Stimulated activated CD8-positive, alpha-beta memory T cell treated with anti-CD3 and anti-CD28 coated beads, Interleukin-4, amount 100 ng/mL, for 1 hour (primary cell): ENCODE measurements at regions not wholly inside any gene's neighbourhood (a gene's known extent, or its start where the extent isn't known, plus 50 kb on each side); places are given as distances from the start of the nearest gene placed in this dataset.
"Not testable (repeated sequence)": the region's sequence is repeated elsewhere in the genome, so short reads cannot be mapped to it uniquely, and the experiment has no call there.

Experiments
- DNase-seq, 2 donors: peaks; one replicate each; pipeline ENCODE4 v3.0.0-alpha.2; 2020; ENCODE audit warnings: low read depth in 2 of 2, low spot score in 1 of 2

DNA sequence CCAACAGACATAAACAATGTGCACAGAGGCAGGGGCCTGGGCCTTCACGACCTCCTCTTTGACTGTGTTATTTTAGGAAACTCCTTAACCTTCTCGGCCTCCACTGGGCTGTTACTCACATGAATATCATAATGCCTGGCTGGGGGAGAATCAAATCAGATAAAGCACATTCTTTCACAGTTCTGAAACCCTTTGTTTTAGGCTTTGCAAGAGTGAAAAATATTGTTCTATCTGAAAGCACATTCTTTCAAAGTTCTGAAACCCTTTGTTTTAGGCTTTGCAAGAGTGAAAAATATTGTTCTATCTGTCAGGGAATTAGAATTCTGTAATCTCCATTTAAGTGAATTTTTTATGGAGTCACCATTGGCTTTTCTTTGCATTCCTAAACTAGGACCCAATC is 50.7 kb upstream of the SYNDIG1 start:
- DNase-seq: no peak

DNA sequence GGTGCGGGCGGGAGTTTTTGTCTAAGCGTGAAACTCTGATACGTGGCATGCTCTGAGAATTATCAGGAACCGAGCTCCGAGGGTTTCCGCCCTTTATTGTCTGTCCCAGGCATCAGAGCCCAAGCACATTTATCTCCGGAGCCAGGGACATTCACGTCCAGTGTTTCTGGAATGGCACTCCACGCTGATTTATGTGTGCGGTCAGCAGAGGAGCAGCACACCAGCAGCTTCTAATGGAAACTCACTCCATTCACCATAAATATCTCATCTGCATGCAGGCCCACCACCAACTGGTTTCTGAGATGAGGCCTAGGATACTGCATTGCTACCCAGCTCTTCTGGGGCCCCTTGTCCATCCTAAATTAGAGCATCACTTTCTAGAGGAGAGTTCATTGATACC is 51.9 kb upstream of the SYNDIG1 start:
- no peak for DNase-seq

DNA sequence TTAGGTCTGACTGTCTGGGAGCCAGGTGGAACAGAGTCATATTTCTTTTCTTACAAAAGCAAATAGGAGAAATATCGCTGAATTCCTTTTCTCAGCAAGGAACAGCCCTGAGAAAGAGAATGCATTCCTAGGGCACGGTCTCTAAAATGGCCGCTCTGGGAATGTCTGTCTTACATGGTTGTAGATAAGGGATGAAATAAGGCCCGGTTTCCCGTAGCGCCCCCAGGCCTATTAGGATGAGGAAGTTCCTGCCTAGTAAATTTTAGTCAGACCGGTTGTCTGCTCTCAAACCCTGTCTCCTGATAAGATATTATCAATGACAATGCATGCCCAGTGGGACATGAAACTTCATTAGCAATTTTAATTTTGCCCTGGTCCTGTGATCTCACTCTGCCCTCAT is 54.0 kb upstream of the SYNDIG1 start:
- not testable (repeated sequence) for DNase-seq

DNA sequence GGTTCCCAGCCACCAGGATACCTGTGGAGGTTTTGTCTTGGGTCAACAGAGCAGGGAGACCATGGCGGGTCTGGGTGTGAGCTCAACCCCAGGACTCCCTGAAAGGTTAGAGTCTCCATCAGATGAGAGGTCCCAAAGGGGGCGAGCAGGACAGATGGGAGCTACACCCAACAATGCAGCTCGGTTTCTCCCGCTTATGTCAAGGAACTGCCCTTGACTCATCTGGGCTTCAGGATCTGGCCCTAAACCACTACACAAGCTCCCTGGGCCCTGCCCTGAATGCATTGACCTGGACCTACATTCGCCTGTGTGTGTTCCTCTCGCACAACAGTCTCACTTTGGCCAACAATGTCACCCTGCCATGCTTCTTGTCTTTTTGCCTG is 57.6 kb upstream of the SYNDIG1 start:
- no peak for DNase-seq

DNA sequence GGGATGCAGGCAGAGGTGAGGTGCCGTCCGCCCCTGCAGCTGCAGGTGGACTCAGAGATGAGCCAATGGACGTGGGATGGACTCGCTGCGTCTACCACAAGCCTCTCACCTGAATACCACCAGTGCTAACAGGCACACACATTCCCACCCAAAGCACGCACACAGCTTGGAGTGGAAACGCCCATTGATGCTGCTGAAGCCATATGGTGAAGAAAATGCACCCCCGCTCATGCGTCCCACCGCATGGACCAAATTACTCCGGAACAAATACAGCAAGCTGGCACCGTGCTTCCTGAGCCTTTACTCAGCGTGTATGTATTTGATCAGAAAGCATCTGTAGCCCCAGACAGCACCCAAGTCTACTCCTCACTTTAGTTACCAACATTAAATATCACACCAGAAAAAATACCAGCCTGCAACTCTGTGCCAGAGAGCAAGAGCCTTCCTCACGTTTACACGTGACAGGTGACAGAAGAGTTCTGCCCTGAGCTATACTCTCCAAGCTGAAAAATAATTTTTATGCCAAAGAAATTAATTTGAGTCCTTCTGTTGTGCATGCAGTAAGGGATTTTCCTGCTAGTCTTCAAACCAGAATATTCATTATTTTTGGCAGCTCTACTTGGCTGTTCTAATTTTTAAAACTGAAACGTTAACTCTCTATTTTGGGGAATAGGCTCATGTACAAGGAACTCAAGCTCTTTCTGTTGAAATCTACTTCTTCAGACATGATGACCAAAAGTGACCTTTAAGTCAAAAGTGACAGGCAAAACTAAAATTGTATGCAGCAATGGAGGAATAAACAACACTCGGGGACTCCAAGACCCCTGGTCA is 58.2 kb upstream of the SYNDIG1 start:
- DNase-seq: no peak

DNA sequence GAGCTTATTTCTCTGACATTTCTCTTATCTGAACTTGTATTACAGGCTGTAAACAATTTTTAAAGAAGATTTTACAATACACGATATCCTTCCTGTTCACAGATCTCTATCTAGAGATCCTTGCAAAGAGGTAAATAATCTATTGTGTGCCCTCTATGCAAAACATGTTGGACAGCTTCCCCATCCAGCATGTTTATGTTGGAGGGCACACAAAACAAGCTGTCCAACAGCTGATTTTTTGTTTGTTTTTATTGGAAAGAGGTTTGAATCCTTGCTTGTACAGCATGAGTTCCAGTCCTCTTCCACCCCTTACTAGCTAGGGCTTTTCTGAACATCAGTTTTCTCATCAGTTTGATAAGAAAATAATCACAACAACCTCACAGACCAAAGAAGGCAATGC is 62.3 kb upstream of the SYNDIG1 start:
- DNase-seq: no peak

DNA sequence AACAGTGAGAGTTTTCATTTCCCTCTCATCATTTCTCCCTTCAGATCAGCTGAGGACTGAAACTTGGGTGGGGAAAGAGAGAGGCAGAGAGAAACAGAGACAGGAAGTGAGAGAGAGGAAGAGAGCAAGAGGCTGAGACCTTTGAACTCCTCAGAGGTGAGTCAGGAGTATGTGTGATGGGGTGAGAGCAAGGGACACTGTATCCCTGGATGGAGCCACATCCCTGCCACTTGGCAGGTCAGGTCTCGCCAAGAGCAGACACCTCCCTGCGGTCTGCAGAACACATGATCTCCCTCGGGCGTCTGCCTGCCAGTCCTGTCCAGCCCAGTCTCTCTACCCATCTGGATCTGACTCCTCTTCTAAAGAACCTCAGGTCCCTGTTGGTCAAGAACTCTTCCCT is 62.7 kb upstream of the SYNDIG1 start:
- DNase-seq: no peak

DNA sequence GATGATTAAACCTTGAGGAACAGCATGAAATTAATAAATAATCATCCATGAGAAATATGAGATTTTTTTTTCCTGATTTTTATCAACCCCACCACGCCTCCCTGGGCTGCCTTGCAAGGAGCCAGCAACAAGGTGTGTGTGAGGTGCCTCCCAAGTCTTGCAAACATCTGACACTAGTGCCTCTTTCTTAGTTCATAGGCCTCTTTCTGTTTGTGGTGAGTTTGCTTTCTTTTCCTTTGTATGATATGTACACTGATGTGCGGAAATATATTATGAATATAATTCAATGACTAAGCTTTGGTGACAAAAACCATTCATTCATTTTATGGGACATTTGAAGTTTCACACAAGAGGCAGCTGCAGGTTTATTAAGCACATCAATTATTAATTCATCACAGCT is 63.2 kb upstream of the SYNDIG1 start:
- no peak for DNase-seq

DNA sequence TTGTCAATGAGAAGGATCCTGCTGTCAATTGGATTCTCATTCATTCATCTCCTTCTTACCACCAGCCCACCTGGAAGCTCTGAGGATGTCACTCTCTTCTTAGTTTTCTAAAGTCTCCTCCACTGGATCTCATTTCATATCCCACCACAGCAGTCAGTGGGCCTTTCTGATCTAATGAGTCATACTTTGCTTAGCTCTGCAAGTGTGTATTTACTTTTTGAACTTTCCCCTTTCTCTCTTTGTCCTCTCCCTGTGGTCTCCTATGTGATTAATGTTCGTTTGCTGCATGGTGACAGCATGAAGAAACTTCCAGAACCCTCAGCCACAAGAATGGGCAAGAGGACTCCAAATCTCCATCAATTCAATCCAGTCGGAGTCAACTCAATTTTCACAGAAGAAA is 63.6 kb upstream of the SYNDIG1 start:
- no peak for DNase-seq

DNA sequence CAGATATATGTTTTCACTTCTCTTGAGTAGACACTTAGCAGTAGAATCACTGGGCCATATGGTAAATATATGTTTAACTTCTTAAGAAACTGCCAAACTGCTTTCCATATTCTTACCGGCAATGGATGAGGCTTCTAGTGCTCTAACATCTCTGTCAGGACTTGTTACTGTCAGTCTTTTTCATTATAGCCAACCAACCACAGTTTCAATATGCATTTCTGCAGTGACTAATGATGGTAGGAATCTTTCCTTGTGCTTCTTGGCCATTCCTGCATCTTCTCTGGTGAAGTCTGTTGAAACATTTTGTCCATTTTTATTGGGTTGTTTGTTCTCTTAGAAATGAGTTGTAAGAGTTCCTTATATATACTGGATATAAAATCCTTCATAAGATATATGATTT is 66.0 kb upstream of the SYNDIG1 start:
- DNase-seq: no peak

DNA sequence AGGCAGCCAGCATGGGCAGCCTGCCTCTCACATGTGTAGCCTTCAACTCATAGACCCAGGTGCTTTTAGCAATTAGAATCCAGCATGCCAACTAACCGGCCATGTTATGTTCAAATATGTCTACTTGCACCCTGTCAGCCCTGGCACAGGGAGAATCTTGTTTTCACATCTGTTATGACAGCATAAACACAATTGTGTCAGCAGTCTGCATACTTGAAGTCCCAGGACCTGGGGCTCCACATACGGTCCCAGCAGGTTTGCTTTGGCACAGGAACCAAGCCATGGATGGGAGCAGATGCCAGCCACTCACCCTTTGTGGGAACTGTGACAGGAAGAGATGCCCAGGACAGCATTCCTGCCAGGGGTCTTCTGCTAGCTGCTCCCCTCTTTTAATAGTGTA is 67.2 kb upstream of the SYNDIG1 start:
- no peak for DNase-seq

DNA sequence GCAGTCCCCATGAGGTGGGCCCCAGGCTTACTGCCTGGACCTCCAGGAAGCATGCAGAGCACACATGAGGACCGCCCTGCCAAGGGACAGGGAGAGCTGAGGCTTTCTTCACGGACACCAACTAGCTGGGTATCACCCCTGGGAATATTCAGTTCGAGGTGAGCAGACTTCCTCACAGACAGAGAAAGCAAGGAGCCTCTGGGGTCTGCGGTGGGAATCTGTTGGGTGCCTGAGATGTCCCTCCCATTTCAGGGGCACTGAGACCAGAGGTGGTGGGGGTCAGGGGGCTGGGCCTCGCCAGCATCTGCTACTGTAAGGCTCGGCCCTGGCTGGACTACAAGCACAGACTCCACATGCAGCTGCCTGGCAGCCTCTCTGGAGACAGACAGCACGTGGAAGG is 74.3 kb upstream of the SYNDIG1 start:
- DNase-seq: no peak

DNA sequence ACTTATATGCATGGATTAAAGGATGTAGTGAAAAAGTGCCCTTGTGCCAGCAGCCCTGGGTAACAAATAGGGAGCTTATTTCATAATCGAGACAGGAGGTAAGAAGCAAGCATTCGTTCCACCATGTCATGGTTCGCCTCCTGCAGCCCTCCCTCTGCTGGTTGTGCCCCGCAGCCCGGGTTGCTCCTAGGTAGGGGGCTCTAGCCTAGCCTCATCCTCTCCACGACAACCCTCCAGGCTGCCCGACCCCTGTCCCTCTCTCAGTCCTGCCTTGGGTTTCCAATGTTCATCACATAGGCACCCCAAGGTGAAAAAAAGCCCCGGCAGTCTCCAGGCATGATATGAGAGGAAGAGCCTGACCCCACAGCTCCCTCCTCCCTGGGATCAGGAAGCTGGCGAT is 75.5 kb upstream of the SYNDIG1 start:
- DNase-seq: no peak

DNA sequence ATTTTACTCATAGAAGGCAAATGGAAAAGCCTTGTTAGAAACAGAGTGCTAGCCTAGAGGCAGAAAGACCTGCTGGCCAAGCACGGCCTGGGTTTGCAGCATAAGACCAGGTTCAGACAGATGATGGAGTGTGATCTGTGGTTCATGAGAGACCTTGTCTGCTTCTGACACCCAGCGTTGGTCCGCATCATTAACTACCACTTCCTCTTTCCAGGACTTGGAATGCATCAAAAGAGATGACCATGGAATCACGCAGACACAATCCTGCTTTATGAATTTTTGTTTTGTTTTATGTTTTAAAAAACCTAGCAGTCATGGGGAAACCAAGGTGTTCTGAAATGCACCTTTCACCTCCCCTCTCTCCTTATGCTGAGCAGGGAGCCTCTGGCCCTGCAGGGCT is 76.8 kb upstream of the SYNDIG1 start:
- no peak for DNase-seq

DNA sequence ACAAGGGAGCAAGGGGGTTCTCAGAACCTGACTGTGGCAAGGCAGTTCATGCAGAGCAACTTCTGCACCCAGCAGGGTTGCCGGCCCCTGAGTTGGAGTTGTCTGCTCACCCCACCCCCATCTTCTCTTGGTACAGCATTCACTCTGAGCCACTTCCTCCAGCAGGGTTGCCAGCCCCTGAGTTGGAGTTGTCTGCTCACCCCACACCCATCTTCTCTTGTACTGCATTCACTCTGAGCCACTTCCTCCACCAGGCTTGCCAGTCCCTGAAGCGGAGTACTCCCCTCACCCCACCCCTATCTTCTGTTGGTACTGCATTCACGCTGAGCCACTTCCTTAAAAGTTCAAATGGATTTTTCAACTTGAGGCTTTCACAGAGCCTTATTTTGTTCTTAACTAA is 79.7 kb upstream of the SYNDIG1 start:
- peak in 1 of 2 donors; percentile 2 for DNase-seq

DNA sequence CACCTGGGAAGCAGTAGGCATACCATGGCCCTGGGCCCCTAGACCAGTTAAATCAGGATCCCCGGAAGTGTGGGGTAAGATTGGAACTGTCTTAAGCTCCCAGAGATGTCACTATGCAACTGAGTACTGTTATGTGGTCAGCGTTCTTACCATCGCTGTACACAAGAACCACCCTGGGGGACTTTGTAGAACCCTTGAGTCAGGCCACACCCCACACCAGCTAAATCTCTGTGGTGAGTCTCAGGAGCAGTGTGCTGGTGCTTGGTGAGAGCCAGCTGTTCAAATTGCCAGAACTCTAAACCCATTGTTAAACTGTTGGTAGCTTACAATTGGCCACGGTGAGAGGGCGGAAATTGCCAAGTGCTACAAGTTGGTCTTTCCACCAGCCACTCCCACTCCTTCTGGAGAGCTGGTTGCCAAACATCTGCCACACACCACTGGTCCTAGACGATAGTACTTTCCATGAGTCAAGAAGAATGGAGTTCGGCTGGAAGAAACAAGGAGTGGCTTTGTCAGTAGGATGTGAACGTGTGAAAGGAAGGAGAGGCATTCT is 80.5 kb upstream of the SYNDIG1 start:
- DNase-seq: no peak

DNA sequence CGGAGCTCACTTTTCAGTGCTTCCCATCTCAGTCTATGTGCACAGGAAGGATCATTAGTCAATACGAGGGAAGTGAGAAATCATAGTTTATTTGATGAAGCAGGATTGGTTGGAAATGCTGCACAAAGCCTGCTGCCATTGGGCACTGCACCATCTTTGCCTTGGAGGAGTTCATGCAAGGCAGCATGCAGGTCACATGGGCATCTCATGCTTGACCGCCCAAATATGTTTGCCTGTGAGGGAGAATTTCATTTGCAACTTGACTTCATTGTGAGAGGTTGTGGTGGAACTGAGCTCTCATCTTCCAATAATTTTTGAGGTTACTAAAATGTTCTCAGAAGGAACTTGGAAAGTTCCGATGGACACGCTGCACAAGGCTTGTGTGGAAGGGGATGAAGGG is 83.9 kb upstream of the SYNDIG1 start:
- no peak for DNase-seq

DNA sequence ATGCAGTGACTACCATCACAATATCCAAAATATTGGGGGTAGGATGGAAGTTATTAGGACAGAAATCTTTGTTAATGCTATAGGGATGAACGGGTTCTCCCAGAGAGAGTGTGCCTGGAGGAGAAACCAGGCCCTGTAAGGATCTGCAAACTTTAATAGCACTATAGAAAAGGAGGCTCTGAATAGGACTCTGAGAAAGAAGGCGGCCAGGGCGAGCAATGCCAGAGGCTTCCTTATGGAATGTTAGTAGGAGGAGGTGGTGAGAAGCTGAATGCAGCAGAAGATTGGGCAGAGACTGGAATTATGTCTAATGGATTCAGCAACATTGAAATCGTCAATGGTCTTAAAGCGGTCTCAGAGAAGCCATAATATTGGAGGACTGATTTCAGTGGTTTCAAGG is 84.6 kb upstream of the SYNDIG1 start:
- no peak for DNase-seq

DNA sequence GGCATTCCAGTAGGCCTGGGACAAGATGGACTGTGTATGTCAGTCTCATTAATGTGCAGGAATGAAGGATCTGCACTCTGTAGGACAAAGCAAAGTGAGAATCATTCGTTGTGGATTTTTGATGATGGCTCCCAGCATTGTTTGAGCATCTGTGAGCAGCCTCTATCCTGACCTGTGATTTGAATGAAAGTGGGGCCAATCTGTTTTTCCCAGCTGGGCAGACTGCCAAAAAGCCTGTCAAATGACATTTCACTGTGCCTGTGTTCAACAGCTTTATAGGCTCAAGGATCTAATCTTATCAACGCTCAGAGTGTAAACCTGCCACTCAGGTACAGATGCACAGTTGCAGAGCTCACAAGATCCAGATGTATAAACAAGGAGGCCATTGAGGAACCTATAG is 86.7 kb upstream of the SYNDIG1 start:
- DNase-seq: no peak

DNA sequence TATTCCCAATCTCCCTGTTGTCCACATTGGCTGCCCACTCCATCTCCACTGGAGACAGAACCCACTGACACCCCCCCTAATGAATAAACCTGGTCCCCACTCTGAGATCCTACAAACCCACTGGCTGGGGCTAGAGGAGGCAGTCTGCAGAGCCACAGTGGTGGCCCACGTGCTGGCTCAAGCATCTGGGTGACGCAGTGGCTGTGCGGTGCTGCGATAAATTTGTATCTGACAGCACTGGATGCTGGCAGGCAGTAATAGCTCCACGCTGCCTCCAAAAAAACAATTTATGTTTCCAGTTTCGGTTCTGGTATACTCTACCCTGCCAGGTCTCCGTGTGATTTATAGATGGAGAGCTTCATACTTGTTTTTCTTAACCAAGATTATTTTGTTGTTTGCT is 87.1 kb upstream of the SYNDIG1 start:
- no peak for DNase-seq

DNA sequence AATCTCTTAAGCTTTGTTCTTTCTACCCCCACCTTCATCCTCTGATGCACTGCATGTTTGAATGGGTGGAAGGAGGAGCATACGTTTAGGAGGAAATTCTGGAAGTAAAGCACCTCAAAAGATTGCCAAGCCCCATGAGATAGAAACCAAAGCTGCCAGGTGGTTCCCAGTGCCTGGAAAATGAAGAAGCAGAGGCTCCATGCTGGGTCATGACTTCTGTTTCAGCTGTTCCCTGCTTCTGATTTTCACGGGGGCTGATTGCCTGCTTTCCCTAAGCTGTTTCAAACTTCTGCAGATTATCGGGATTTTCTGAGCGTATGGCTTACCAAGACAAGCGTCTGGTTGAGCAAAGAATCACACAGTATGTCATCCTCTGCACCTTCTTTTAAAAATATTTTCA is 87.5 kb upstream of the SYNDIG1 start:
- no peak for DNase-seq

DNA sequence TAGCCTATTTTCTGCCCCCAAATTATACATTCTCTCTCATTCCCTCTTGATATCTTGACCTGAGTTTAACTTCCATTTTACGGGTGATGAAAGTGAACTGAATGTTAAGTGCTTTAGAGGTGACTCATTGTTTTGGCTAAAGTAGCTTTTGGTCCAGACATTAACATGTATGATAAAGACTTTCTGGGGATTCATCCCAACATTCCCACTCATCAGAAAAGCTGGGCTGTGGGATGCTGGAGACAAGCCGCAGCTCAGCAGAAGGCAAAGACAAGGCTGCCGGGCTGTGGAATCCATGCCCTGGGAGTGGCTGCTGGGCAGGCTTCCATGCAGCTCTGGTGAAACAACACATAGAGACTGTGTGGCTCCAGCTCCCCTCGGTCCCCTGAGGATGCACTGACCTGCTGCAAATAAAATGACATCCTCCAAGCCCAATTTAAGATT is 89.9 kb upstream of the SYNDIG1 start:
- DNase-seq: no peak
